HepG2 (cell line): ENCODE measurements at regions not wholly inside any gene's neighbourhood (a gene's known extent, or its start where the extent isn't known, plus 50 kb on each side); places are given as distances from the start of the nearest gene placed in this dataset.

Experiments
- FOXA1 ChIP-seq, 2 experiments: fragments of 450-650 bp in 1 of 2; sonication (generic) in 1 of 2; formaldehyde crosslinking in 1 of 2; IDR thresholded peaks; 2 replicates each; pipeline versions ENCODE4 v1.4.0 to v1.6.1; 2016 to 2020; ENCODE audit warnings: missing genetic modification reagents in 1 of 2
- FOXP4 ChIP-seq: sonication (generic); formaldehyde crosslinking; IDR thresholded peaks from 2 replicates; pipeline ENCODE4 v1.4.0; 2020; ENCODE audit warnings: missing genetic modification reagents
- GATAD2A ChIP-seq: IDR thresholded peaks from 2 replicates; pipeline ENCODE4 v1.6.1; 2016
- HHEX ChIP-seq: IDR thresholded peaks from 2 replicates; pipeline ENCODE4 v1.6.1; 2016; ENCODE audit warnings: control low read depth
- HMGXB4 ChIP-seq, 2 experiments: sonication (generic) in 1 of 2; formaldehyde crosslinking in 1 of 2; IDR thresholded peaks; 2 replicates each; pipeline versions ENCODE4 v1.4.0 to v1.6.1; 2018 to 2020; ENCODE audit warnings: missing genetic modification reagents in 2 of 2, borderline replicate concordance in 1 of 2, low read depth in 1 of 2, mild to moderate bottlenecking in 1 of 2, missing biosample characterization in 1 of 2
- HNF4A ChIP-seq: sonication (generic); formaldehyde crosslinking; IDR thresholded peaks from 2 replicates; pipeline ENCODE4 v1.4.0; 2020; ENCODE audit warnings: missing genetic modification reagents
- LRRFIP1 ChIP-seq: sonication (generic); formaldehyde crosslinking; conservative IDR thresholded peaks from 2 replicates; pipeline ENCODE4 v1.4.0; 2020; ENCODE audit warnings: missing genetic modification reagents
- MED8 ChIP-seq: sonication (generic); formaldehyde crosslinking; IDR thresholded peaks from 2 replicates; pipeline ENCODE4 v1.8.1; 2023; ENCODE audit warnings: mild to moderate bottlenecking, missing genetic modification reagents; ENCODE audit not compliant: insufficient replicate concordance
- PAX8 ChIP-seq: sonication (generic); formaldehyde crosslinking; IDR thresholded peaks from 2 replicates; pipeline ENCODE4 v1.8.0; 2022; ENCODE audit warnings: mild to moderate bottlenecking, missing genetic modification reagents, borderline replicate concordance
- PRDM10 ChIP-seq: sonication (generic); formaldehyde crosslinking; IDR thresholded peaks from 2 replicates; pipeline ENCODE4 v1.4.0; 2020; ENCODE audit warnings: low read depth, missing genetic modification reagents
- RXRB ChIP-seq: IDR thresholded peaks from 2 replicates; pipeline ENCODE4 v1.6.1; 2016; ENCODE audit warnings: borderline replicate concordance, missing genetic modification reagents, missing compliant biosample characterization
- SNRNP70 ChIP-seq: fragments of 200-400 bp; formaldehyde crosslinking; IDR thresholded peaks from 2 replicates; pipeline ENCODE4 v1.6.1; 2017; ENCODE audit warnings: mild to moderate bottlenecking, low read depth, low read length, moderate library complexity
- SP4 ChIP-seq: sonication (generic); formaldehyde crosslinking; IDR thresholded peaks from 2 replicates; pipeline ENCODE4 v1.8.1; 2023; ENCODE audit warnings: mild to moderate bottlenecking, missing genetic modification reagents
- TAF1 ChIP-seq: sonication (generic); formaldehyde crosslinking; IDR thresholded peaks from 2 replicates; pipeline ENCODE4 v1.4.0; 2020; ENCODE audit warnings: missing genetic modification reagents
- ZNF451 ChIP-seq: sonication (generic); formaldehyde crosslinking; IDR thresholded peaks from 2 replicates; pipeline ENCODE4 v1.5.0; 2020; ENCODE audit warnings: mild to moderate bottlenecking, missing genetic modification reagents

- TF ChIP-seq FOXP4 (CRISPR knock-in tag) = peak; percentile 79
- TF ChIP-seq HHEX = peak; percentile 71; the same call in 1 of the 2 replicates
- no peak for TF ChIP-seq TAF1
- no peak for TF ChIP-seq LRRFIP1
- no peak for TF ChIP-seq ZNF451
- peak; percentile 54; the same call in 1 of the 2 replicates for TF ChIP-seq FOXA1 (IDR thresholded peaks at IDR 0.05)
- no peak for TF ChIP-seq FOXA1 (CRISPR knock-in tag; IDR thresholded peaks at IDR 0.05)
- TF ChIP-seq HMGXB4 (CRISPR knock-in tag; IDR thresholded peaks at IDR 0.05; ENCODE audit: borderline replicate concordance in 1 of 2, low read depth in 1 of 2) = peak in 1 of 2 experiments; percentile 21; a peak in 1 of 4 replicates
- TF ChIP-seq HNF4A (CRISPR knock-in tag) = peak; percentile 85
- TF ChIP-seq SNRNP70 = no peak
- no peak for TF ChIP-seq SP4 (CRISPR knock-in tag)
- TF ChIP-seq MED8 = no peak
- 0 out of 2 replicates have a peak, but pooled peaks have one; percentile 29 for TF ChIP-seq PRDM10 (CRISPR knock-in tag)
- TF ChIP-seq PAX8 (CRISPR knock-in tag) = no peak
- peak; percentile 40; the same call in 1 of the 2 replicates for TF ChIP-seq RXRB (CRISPR knock-in tag)
- peak; percentile 87 for TF ChIP-seq GATAD2A (CRISPR knock-in tag)
These were observed 319.9 kb upstream of the DUSP10 start (continued) for GRCh38 chr1:222061711-222062359.
